ENCODE measurements at regions not wholly inside any gene's neighbourhood (a gene's known extent, or its start where the extent isn't known, plus 50 kb on each side); places are given as distances from the start of the nearest gene placed in this dataset.
"Not testable (repeated sequence)": the region's sequence is repeated elsewhere in the genome, so short reads cannot be mapped to it uniquely, and the experiment has no call there.

- not testable (repeated sequence) for DNase-seq (ENCODE audit: low read depth, low spot score); H3K27ac ChIP-seq
Measured at GRCh38 chr22:22795639-22796038, 92.0 kb upstream of the IGLL5 start.

- DNase-seq (ENCODE audit: low read depth, low spot score), result no peak
- H3K27ac ChIP-seq, result no peak overlapping the region
Measured at GRCh38 chr22:22796724-22797123, 90.9 kb upstream of the IGLL5 start.

GRCh38 chr22:22798232-22798616 lies 89.4 kb upstream of the IGLL5 start:
- DNase-seq (ENCODE audit: low read depth, low spot score), result no peak
- H3K27ac ChIP-seq, result no peak overlapping the region

- H3K27ac ChIP-seq, result no peak overlapping the region
- DNase-seq (ENCODE audit: low read depth, low spot score), result no peak
Measured at GRCh38 chr22:22798716-22799115, 88.9 kb upstream of the IGLL5 start.

- no peak overlapping the region for H3K27ac ChIP-seq
- no peak for DNase-seq (ENCODE audit: low read depth, low spot score)
Measured at GRCh38 chr22:22799561-22799960, 88.1 kb upstream of the IGLL5 start.

- DNase-seq (ENCODE audit: low read depth, low spot score), result no peak
- no peak overlapping the region for H3K27ac ChIP-seq
Measured at GRCh38 chr22:22800716-22801115, 86.9 kb upstream of the IGLL5 start.

- no peak overlapping the region for H3K27ac ChIP-seq
- no peak for DNase-seq (ENCODE audit: low read depth, low spot score)
Measured at GRCh38 chr22:22802339-22802970, 85.2 kb upstream of the IGLL5 start.

- H3K27ac ChIP-seq, result no peak overlapping the region
- DNase-seq (ENCODE audit: low read depth, low spot score), result no peak
Measured at GRCh38 chr22:22803285-22803853, 84.2 kb upstream of the IGLL5 start.

GRCh38 chr22:22810018-22810427 lies 77.6 kb upstream of the IGLL5 start:
- no peak overlapping the region for H3K27ac ChIP-seq
- no peak for DNase-seq (ENCODE audit: low read depth, low spot score)

- no peak for DNase-seq (ENCODE audit: low read depth, low spot score)
- no peak overlapping the region for H3K27ac ChIP-seq
Measured at GRCh38 chr22:22810471-22810870, 77.1 kb upstream of the IGLL5 start.

GRCh38 chr22:22811016-22812009 lies 76.3 kb upstream of the IGLL5 start:
- no peak overlapping the region for H3K27ac ChIP-seq
- DNase-seq (ENCODE audit: low read depth, low spot score), result no peak

- no peak overlapping the region for H3K27ac ChIP-seq
- no peak for DNase-seq (ENCODE audit: low read depth, low spot score)
Measured at GRCh38 chr22:22812031-22812905, 75.3 kb upstream of the IGLL5 start.

GRCh38 chr22:22813126-22814075 lies 74.2 kb upstream of the IGLL5 start:
- H3K27ac ChIP-seq, result no peak overlapping the region
- no peak for DNase-seq (ENCODE audit: low read depth, low spot score)

- no peak overlapping the region for H3K27ac ChIP-seq
- DNase-seq (ENCODE audit: low read depth, low spot score), result no peak
Measured at GRCh38 chr22:22814666-22815396, 72.8 kb upstream of the IGLL5 start.

GRCh38 chr22:22815397-22816170 lies 72.0 kb upstream of the IGLL5 start:
- H3K27ac ChIP-seq, result no peak overlapping the region
- DNase-seq (ENCODE audit: low read depth, low spot score), result no peak

- DNase-seq (ENCODE audit: low read depth, low spot score), result no peak
- H3K27ac ChIP-seq, result no peak overlapping the region
Measured at GRCh38 chr22:22816171-22816514, 71.5 kb upstream of the IGLL5 start.

- DNase-seq (ENCODE audit: low read depth, low spot score), result no peak
- H3K27ac ChIP-seq, result no peak overlapping the region
Measured at GRCh38 chr22:22816766-22817410, 70.7 kb upstream of the IGLL5 start.

Data from epithelial cell of prostate (primary cell).